SU-DHL-6 (cell line): ENCODE measurements at regions not wholly inside any gene's neighbourhood (a gene's known extent, or its start where the extent isn't known, plus 50 kb on each side); places are given as distances from the start of the nearest gene placed in this dataset.

Experiments used
- H2AFZ ChIP-seq: fragments of 200-600 bp; sonication (generic); 2 replicates; pipeline ENCODE4 v1.6.1; 2014; ENCODE audit warnings: low read depth, mild to moderate bottlenecking, moderate library complexity, mixed read lengths, antibody characterized with exemption, low read length; ENCODE audit not compliant: severe bottlenecking
- H3F3A ChIP-seq: fragments of 200-600 bp; shearing (Covaris generic); 2 replicates; pipeline ENCODE4 v1.6.0; 2016; ENCODE audit warnings: antibody characterized with exemption, mild to moderate bottlenecking; ENCODE audit not compliant: insufficient read depth
- H3K27ac ChIP-seq: fragments of 200-600 bp; sonication (generic); 2 replicates; pipeline ENCODE4 v1.5.1; 2016; ENCODE audit warnings: low read depth, mild to moderate bottlenecking, low read length, moderate library complexity, mixed read lengths
- H3K27me3 ChIP-seq: fragments of 200-600 bp; sonication (generic), shearing (Covaris generic); 2 replicates; pipeline ENCODE4 v1.6.0; 2014; ENCODE audit warnings: mild to moderate bottlenecking, low read length
- H3K36me3 ChIP-seq: fragments of 200-600 bp; sonication (generic); 2 replicates; pipeline ENCODE4 v1.6.1; 2014; ENCODE audit warnings: mild to moderate bottlenecking, low read length, mixed read lengths
- H3K4me2 ChIP-seq: fragments of 300-600, 200-600 bp; shearing (Covaris generic), sonication (generic); 2 replicates; pipeline ENCODE4 v1.6.0; 2014; ENCODE audit warnings: low read length, low read depth, mild to moderate bottlenecking; ENCODE audit not compliant: poor library complexity, severe bottlenecking
- H3K4me3 ChIP-seq: fragments of 200-600 bp; sonication (generic); 2 replicates; pipeline ENCODE4 v1.5.1; 2014; ENCODE audit warnings: antibody characterized with exemption, low read length, mild to moderate bottlenecking, mixed read lengths; ENCODE audit not compliant: insufficient read depth, poor library complexity, severe bottlenecking
- H3K79me2 ChIP-seq: fragments of 200-600 bp; sonication (generic); 2 replicates; pipeline ENCODE4 v1.6.1; 2014; ENCODE audit warnings: mild to moderate bottlenecking, low read length, moderate library complexity; ENCODE audit not compliant: insufficient read depth
- H3K9ac ChIP-seq: fragments of 200-600 bp; sonication (generic); 2 replicates; pipeline ENCODE4 v1.7.0; 2014; ENCODE audit warnings: mild to moderate bottlenecking, low read length
- H3K9me2 ChIP-seq: fragments of 200-600 bp; sonication (generic); replicated peaks from 2 replicates; pipeline ENCODE4 v1.6.1; 2014; ENCODE audit warnings: low read length; ENCODE audit not compliant: insufficient read depth
- H3K9me3 ChIP-seq: fragments of 200-600 bp; sonication (generic); 2 replicates; pipeline ENCODE4 v1.6.1; 2014; ENCODE audit warnings: low read length, mixed read lengths; ENCODE audit not compliant: insufficient read depth
- H4K20me1 ChIP-seq: fragments of 200-600 bp; sonication (generic); 2 replicates; pipeline ENCODE4 v1.6.1; 2014; ENCODE audit warnings: low read depth, mild to moderate bottlenecking, antibody characterized with exemption, low read length, moderate library complexity, mixed read lengths
- EZH2phosphoT487 ChIP-seq: fragments of 200-600 bp; sonication (generic), shearing (Covaris generic); conservative IDR thresholded peaks from 2 replicates; pipeline ENCODE4 v1.6.1; 2018; ENCODE audit warnings: mild to moderate bottlenecking, antibody characterized with exemption, low read length, moderate library complexity, mixed read lengths
- TF ChIP-seq, protein P1 (sequence below): fragments of 200-600 bp; sonication (generic); IDR thresholded peaks from one replicate; pipeline ENCODE4 v1.5.1; 2017; ENCODE audit warnings: antibody characterized with exemption, mild to moderate bottlenecking, low read length, moderate library complexity; ENCODE audit not compliant: insufficient read depth, poor library complexity, severe bottlenecking

DNA sequence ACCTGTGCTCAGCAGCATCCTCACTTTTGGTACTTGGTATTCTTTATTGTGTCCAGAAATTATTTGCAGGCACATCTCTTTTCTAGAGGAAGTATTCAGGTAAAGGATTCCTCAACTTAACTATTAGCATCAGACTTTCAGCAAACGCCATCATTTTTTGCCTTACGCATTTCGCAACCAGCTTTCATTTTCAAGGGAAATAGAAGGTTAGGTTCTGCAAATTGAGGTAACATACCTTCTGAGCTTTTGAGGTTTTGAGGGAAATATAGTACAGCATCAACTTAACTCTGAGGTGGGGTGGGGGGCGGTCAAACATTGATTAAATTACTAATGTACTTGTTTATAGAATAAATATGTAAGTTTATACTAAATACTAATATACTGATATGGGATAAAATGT is 243.6 kb upstream of the RIMS1 start:
- H3K27me3 ChIP-seq = no peaks in the 10 kb centered on the region
- H3K9ac ChIP-seq = no peak overlapping the region
- H3K4me2 ChIP-seq = no peak overlapping the region
- no peak for TF ChIP-seq EZH2phosphoT487
- TF ChIP-seq, protein P1, sequence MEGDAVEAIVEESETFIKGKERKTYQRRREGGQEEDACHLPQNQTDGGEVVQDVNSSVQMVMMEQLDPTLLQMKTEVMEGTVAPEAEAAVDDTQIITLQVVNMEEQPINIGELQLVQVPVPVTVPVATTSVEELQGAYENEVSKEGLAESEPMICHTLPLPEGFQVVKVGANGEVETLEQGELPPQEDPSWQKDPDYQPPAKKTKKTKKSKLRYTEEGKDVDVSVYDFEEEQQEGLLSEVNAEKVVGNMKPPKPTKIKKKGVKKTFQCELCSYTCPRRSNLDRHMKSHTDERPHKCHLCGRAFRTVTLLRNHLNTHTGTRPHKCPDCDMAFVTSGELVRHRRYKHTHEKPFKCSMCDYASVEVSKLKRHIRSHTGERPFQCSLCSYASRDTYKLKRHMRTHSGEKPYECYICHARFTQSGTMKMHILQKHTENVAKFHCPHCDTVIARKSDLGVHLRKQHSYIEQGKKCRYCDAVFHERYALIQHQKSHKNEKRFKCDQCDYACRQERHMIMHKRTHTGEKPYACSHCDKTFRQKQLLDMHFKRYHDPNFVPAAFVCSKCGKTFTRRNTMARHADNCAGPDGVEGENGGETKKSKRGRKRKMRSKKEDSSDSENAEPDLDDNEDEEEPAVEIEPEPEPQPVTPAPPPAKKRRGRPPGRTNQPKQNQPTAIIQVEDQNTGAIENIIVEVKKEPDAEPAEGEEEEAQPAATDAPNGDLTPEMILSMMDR = no peak
- H3K36me3 ChIP-seq = no peaks in the 10 kb centered on the region
- H3K9me3 ChIP-seq = no peaks in the 10 kb centered on the region
- no peak overlapping the region for H2AFZ ChIP-seq
- H3F3A ChIP-seq = no peaks in the 10 kb centered on the region
- H3K4me3 ChIP-seq = no peak overlapping the region
- no peaks in the 10 kb centered on the region for H4K20me1 ChIP-seq
- no peaks in the 10 kb centered on the region for H3K79me2 ChIP-seq
- H3K9me2 ChIP-seq = no peaks in the 10 kb centered on the region
- H3K27ac ChIP-seq = no peak overlapping the region

DNA sequence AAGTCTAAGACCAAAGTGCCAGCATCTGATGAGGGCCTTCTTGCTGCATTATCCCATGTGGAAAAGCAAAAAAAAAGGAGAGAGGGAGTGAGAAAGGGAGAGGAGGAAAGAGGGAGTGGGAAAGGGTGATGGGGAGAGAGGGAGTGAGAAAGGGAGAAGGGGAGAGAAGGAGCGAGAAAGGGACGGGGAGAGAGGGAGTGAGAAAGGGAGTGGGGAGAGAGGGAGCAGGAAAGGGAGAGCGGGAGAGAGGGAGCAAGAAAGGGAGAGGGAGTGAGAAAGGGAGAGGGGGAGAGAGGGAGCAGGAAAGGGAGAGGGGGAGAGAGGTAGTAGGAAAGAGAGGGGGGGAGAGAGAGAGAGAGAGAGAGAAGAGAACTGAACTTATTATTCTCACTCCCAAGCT is 241.1 kb upstream of the RIMS1 start:
- H3K4me3 ChIP-seq = no peak overlapping the region
- H3K9me2 ChIP-seq = no peaks in the 10 kb centered on the region
- H3K36me3 ChIP-seq = no peaks in the 10 kb centered on the region
- H3K79me2 ChIP-seq = no peaks in the 10 kb centered on the region
- no peaks in the 10 kb centered on the region for H3K9me3 ChIP-seq
- H4K20me1 ChIP-seq = no peaks in the 10 kb centered on the region
- no peak overlapping the region for H3K9ac ChIP-seq
- no peaks in the 10 kb centered on the region for H3F3A ChIP-seq
- no peak overlapping the region for H3K27ac ChIP-seq
- no peaks in the 10 kb centered on the region for H3K27me3 ChIP-seq
- no peak overlapping the region for H2AFZ ChIP-seq
- TF ChIP-seq, protein P1 = no peak
- TF ChIP-seq EZH2phosphoT487 = no peak
- no peak overlapping the region for H3K4me2 ChIP-seq

DNA sequence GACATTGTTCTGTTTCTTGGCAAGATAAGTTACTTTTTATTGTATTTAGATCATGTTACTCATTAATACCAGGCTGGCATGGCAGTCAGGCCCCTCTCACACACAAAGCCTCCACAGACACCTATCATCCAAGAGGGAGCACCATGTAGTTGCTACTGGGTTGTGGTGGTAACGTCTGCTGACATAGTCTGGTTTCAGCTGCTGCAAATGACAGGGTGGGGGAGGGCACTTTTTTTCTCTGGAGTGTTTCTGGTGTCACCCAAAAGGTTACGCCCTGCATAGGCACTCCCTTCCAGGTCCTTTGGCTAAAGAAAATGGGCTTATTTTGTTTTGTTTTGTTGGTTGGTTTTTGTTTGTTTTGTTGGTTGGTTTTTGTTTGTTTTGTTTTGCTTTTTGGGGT is 236.4 kb upstream of the RIMS1 start:
- Histone ChIP-seq H3K9ac (no peak overlapping the region), H3K4me3 (no peak overlapping the region), H3K79me2 (no peaks in the 10 kb centered on the region)

More for the DNA sequence above, 236.4 kb upstream of the RIMS1 start:
- no peak overlapping the region for H2AFZ ChIP-seq
- H3K27me3 ChIP-seq = no peaks in the 10 kb centered on the region
- H3K27ac ChIP-seq = no peak overlapping the region
- no peak for TF ChIP-seq EZH2phosphoT487
- TF ChIP-seq, protein P1 = no peak
- no peaks in the 10 kb centered on the region for H3F3A ChIP-seq
- no peaks in the 10 kb centered on the region for H3K9me2 ChIP-seq
- H4K20me1 ChIP-seq = no peaks in the 10 kb centered on the region
- no peaks in the 10 kb centered on the region for H3K36me3 ChIP-seq
- H3K4me2 ChIP-seq = no peak overlapping the region
- no peaks in the 10 kb centered on the region for H3K9me3 ChIP-seq
